Stromal cell of bone marrow (primary cell): ENCODE measurements at regions not wholly inside any gene's neighbourhood (a gene's known extent, or its start where the extent isn't known, plus 50 kb on each side); places are given as distances from the start of the nearest gene placed in this dataset.
A peak's percentile ranks its signal among the peaks of the same experiment; 100 is the strongest.

Experiments
- DNase-seq: peaks from one replicate; pipeline ENCODE4 v3.0.0-alpha.2; 2012; ENCODE audit warnings: low read depth

GRCh38 chr3:153072856-153073255 is 89.2 kb upstream of the RAP2B start:
- DNase-seq, result no peak

GRCh38 chr3:153073636-153074035 is 88.4 kb upstream of the RAP2B start:
- DNase-seq, result no peak

- DNase-seq, result no peak
Measured at GRCh38 chr3:153078826-153079225, 83.2 kb upstream of the RAP2B start.

- no peak for DNase-seq
Measured at GRCh38 chr3:153079386-153079785, 82.6 kb upstream of the RAP2B start.

- DNase-seq, result no peak
Measured at GRCh38 chr3:153080778-153081240, 81.2 kb upstream of the RAP2B start.

- DNase-seq, result no peak
Measured at GRCh38 chr3:153084431-153084830, 77.6 kb upstream of the RAP2B start.

- DNase-seq, result peak; percentile 45
Measured at GRCh38 chr3:153087595-153088566, 74.1 kb upstream of the RAP2B start.

GRCh38 chr3:153089620-153090019 is 72.4 kb upstream of the RAP2B start:
- DNase-seq, result no peak

- DNase-seq, result no peak
Measured at GRCh38 chr3:153090973-153091372, 71.1 kb upstream of the RAP2B start.

- no peak for DNase-seq
Measured at GRCh38 chr3:153093629-153094028, 68.4 kb upstream of the RAP2B start.

DNA sequence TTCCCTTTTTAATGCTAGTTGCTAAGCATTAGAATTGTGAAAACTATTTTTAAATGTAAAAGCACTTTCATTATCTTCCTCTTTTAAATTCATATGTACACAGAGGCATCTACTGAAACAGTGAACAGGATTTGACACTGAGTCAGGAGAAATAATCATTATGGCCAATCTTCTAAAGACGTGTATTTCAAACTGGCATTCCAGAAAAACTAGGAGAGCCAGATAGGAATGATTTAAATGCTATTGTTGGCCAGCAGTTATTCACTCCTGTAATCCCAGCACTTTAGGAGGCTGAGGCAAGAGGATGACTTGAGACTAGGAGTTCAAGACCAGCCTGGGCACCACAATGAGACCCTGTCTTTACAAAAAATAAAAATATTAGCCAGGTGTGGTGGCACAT is 67.6 kb upstream of the RAP2B start:
- no peak for DNase-seq

- DNase-seq, result no peak
Measured at GRCh38 chr3:153095441-153095840, 66.6 kb upstream of the RAP2B start.

- DNase-seq, result no peak
Measured at GRCh38 chr3:153096731-153097131, 65.3 kb upstream of the RAP2B start.

GRCh38 chr3:153097213-153097612 is 64.8 kb upstream of the RAP2B start:
- no peak for DNase-seq

DNA sequence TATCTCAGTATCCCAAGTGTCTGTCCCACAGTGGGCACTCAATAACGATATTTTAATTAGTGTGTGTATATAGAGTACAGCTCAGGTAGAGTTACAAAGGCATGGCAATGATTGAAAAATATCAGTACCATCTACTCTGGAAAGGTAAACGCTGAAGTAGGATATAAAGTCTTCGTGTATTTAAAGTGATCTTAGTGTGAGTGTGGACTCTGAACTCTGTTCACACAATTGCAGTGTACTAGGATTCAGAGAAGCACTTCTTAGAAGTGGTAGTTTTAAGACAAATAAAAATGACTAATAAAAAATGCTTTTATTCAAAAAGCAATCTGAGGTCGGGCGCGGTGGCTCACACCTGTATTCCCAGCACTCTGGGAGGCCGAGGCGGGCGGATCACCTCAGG is 62.9 kb upstream of the RAP2B start:
- no peak for DNase-seq

DNA sequence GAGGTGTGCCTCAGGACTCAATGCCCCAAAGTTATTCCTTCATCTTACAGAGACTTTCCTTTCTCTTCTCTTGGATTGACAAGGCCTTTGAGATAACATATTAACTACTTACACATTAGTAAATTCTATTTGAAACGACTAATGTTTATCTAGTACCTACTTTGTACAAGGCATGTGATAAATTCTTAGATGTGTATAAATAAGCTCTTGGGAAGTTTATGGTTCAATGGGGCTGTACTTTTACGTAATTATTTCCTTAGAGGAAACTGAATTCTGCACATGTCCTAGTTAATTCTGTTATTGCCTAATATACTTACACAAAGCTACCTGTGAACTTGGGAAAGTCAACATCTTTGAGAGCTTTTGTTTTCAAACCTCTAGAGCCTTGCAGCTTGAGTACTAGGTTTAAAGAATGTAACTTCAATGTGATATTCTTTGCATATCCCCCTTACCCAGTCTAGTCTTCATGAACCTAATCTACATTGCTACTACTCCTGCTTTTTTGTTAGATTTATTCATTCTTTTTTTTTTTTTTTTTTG is 58.5 kb upstream of the RAP2B start:
- DNase-seq, result no peak

GRCh38 chr3:153110041-153110440 is 52.0 kb upstream of the RAP2B start:
- DNase-seq, result no peak

- DNase-seq, result no peak
Measured at GRCh38 chr3:153111016-153111415, 51.0 kb upstream of the RAP2B start.
